Esophagus squamous epithelium (tissue), 4 donors: ENCODE measurements at regions not wholly inside any gene's neighbourhood (a gene's known extent, or its start where the extent isn't known, plus 50 kb on each side); places are given as distances from the start of the nearest gene placed in this dataset.

Experiments used
- POLR2A ChIP-seq, 4 donors: fragments of 450-650 bp; IDR thresholded peaks; one replicate each; pipeline ENCODE4 v1.6.1; 2017; ENCODE audit warnings: antibody characterized with exemption in 4 of 4, mild to moderate bottlenecking in 4 of 4, moderate library complexity in 3 of 4
- TF ChIP-seq, protein P1 (sequence below), 6 experiments: fragments of 450-650 bp in 4 of 6; fragments of 200-600 bp in 2 of 6; sonication (generic) in 2 of 6; IDR thresholded peaks; one replicate each; pipeline ENCODE4 v1.5.1; 2016 to 2019; ENCODE audit warnings: antibody characterized with exemption in 6 of 6, mild to moderate bottlenecking in 4 of 6, moderate library complexity in 4 of 6

DNA sequence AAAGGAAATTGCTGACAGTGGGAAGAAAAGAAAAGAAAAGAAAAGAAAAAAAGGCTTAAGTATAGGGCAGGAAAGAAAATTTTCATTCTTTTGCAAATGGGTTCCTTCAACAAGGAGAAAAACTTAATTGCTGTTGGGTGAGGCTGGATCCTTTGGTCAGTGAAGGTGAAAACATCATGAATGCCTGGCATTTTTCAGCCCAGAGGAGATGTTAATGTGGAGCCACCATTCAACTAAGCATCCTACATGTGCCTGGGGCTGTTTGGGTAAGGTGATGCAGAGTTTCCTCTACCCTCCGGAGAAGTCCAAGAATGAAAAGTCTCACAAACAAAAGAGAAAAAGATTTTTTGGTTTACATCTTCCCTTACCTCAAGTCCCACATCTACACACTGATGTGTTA, 1032.2 kb upstream of the TSPY4 start:
- TF ChIP-seq, protein P1, sequence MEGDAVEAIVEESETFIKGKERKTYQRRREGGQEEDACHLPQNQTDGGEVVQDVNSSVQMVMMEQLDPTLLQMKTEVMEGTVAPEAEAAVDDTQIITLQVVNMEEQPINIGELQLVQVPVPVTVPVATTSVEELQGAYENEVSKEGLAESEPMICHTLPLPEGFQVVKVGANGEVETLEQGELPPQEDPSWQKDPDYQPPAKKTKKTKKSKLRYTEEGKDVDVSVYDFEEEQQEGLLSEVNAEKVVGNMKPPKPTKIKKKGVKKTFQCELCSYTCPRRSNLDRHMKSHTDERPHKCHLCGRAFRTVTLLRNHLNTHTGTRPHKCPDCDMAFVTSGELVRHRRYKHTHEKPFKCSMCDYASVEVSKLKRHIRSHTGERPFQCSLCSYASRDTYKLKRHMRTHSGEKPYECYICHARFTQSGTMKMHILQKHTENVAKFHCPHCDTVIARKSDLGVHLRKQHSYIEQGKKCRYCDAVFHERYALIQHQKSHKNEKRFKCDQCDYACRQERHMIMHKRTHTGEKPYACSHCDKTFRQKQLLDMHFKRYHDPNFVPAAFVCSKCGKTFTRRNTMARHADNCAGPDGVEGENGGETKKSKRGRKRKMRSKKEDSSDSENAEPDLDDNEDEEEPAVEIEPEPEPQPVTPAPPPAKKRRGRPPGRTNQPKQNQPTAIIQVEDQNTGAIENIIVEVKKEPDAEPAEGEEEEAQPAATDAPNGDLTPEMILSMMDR (IDR thresholded peaks at IDR 0.05), result no peak
- no peak for TF ChIP-seq POLR2A (IDR thresholded peaks at IDR 0.05)
